GM12892 (cell line): ENCODE measurements at regions not wholly inside any gene's neighbourhood (a gene's known extent, or its start where the extent isn't known, plus 50 kb on each side); places are given as distances from the start of the nearest gene placed in this dataset.

ENCODE experiments used
- POLR2A ChIP-seq: IDR thresholded peaks from 2 replicates; pipeline ENCODE4 v1.6.1; 2011; ENCODE audit warnings: low read depth, low read length, control low read depth
- POLR2AphosphoS5 ChIP-seq: IDR thresholded peaks from 2 replicates; pipeline ENCODE4 v1.6.1; 2011; ENCODE audit warnings: low read depth, low read length, control low read depth
- TAF1 ChIP-seq: IDR thresholded peaks from 2 replicates; pipeline ENCODE4 v1.6.1; 2011; ENCODE audit warnings: low read depth, mild to moderate bottlenecking, control low read depth, low read length, borderline replicate concordance

- TF ChIP-seq POLR2AphosphoS5 (no peak), TAF1 (no peak), POLR2A (no peak)
Measured at GRCh38 chr15:68000754-68001153, 53.4 kb upstream of the PIAS1 start.
